Memory B cell (primary cell): ENCODE measurements at regions not wholly inside any gene's neighbourhood (a gene's known extent, or its start where the extent isn't known, plus 50 kb on each side); places are given as distances from the start of the nearest gene placed in this dataset.

ENCODE experiments used
- ATAC-seq: fragments of 150-1000 bp; cut with Tn5 transposase; 2 replicates; pipeline ENCODE4 v1.10.0; 2021; ENCODE audit warnings: low read depth, mild to moderate bottlenecking, moderate library complexity
- DNase-seq, 2 donors: peaks; one replicate each; pipeline ENCODE4 v3.0.0; 2022; ENCODE audit warnings: low spot score in 2 of 2
- H3K27ac Mint-ChIP-seq: one replicate; pipeline ENCODE4 v1.8.0; 2022; ENCODE audit warnings: mild to moderate bottlenecking, moderate library complexity, mixed read lengths
- H3K27me3 Mint-ChIP-seq: one replicate; pipeline ENCODE4 v1.8.0; 2022; ENCODE audit warnings: mixed read lengths
- H3K36me3 Mint-ChIP-seq: one replicate; pipeline ENCODE4 v1.8.0; 2022; ENCODE audit warnings: mild to moderate bottlenecking, mixed read lengths
- H3K4me1 Mint-ChIP-seq: one replicate; pipeline ENCODE4 v1.8.0; 2022; ENCODE audit warnings: mixed read lengths
- H3K4me3 Mint-ChIP-seq: one replicate; pipeline ENCODE4 v1.8.0; 2022; ENCODE audit warnings: mild to moderate bottlenecking, moderate library complexity, mixed read lengths
- H3K9me3 Mint-ChIP-seq: one replicate; pipeline ENCODE4 v1.8.0; 2022; ENCODE audit warnings: mixed read lengths

GRCh38 chr6:25078141-25078540 lies 142.4 kb upstream of the RIPOR2 start:
- Mint-ChIP-seq H3K27me3 (no peaks in the 10 kb centered on the region), H3K4me3 (no peak overlapping the region)
- ATAC-seq: no peak

GRCh38 chr6:25083784-25084507 lies 148.2 kb upstream of the RIPOR2 start:
- Mint-ChIP-seq H3K9me3 (no peaks in the 10 kb centered on the region), H3K4me3 (no peak overlapping the region), H3K4me1 (peaks cover 13% of the 10 kb centered on the region), H3K27me3 (no peaks in the 10 kb centered on the region), H3K36me3 (peaks cover 8% of the 10 kb centered on the region), H3K27ac (no peak overlapping the region)
- DNase-seq (no peak), ATAC-seq (no peak)

More at GRCh38 chr6:25078141-25078540, 142.4 kb upstream of the RIPOR2 start:
- no peak overlapping the region for H3K27ac Mint-ChIP-seq
- no peaks in the 10 kb centered on the region for H3K9me3 Mint-ChIP-seq
- H3K36me3 Mint-ChIP-seq: peaks cover 7% of the 10 kb centered on the region
- DNase-seq: no peak
- H3K4me1 Mint-ChIP-seq: peaks cover 8% of the 10 kb centered on the region

GRCh38 chr6:25084508-25084833 lies 148.7 kb upstream of the RIPOR2 start:
- ATAC-seq (no peak), DNase-seq (no peak)
- Mint-ChIP-seq H3K4me1 (peaks cover 15% of the 10 kb centered on the region), H3K36me3 (peaks cover 8% of the 10 kb centered on the region), H3K27me3 (no peaks in the 10 kb centered on the region), H3K9me3 (no peaks in the 10 kb centered on the region), H3K27ac (no peak overlapping the region), H3K4me3 (no peak overlapping the region)

DNA sequence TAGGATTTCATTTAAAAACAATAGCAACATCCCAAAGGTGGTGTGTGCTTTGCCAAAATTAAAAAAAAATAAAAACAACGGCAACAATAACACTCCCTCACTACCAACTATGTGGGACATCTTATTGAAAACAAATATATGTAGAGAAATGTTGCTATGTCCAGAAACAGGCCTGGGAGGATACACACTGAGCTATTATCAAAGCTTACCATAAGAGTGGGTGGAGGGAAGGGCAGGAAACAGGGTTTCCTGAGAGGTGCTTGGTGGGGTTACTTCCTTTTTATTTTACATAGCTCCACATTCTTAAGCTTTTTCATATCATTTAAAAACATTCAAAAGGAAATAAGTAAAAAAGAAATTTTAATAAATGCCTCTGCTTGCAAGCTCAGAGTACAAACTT lies 150.0 kb upstream of the RIPOR2 start:
- no peaks in the 10 kb centered on the region for H3K27me3 Mint-ChIP-seq
- DNase-seq (no peak), ATAC-seq (peak; percentile 97)
- peaks cover 15% of the 10 kb centered on the region for H3K4me1 Mint-ChIP-seq
- peak overlapping the region; percentile 46 for H3K4me3 Mint-ChIP-seq
- no peak overlapping the region for H3K27ac Mint-ChIP-seq
- H3K36me3 Mint-ChIP-seq: peaks cover 6% of the 10 kb centered on the region
- H3K9me3 Mint-ChIP-seq: no peaks in the 10 kb centered on the region

DNA sequence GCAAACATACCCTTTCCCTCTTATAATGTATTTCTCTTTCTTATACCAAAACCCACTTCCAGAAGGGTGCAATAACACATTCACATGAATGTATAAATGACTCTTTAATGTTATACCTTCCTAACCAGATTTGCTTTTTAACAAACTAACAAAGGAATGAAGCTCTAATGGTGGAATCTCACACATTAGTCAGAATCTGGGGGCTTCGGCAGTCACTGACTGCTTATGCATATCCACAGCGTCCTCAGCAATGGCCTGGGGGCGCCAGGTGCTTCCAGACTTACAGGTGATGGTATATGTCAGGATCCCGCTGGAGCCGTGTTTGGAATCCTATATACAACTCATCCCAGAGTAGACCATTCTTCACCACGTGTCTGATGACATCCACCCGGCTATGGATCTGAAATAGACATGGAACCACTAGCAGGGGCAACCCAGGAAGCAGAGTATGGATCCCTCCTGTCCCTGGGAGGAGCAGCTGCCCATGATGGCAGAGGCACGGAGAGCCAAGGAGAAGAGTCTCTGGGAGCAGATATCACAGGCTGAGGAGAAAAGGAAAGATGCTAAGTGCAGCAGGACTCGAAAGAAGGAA lies 150.8 kb upstream of the RIPOR2 start:
- Mint-ChIP-seq H3K4me1 (peaks cover 15% of the 10 kb centered on the region), H3K27ac (no peak overlapping the region), H3K9me3 (no peaks in the 10 kb centered on the region), H3K36me3 (peaks cover 5% of the 10 kb centered on the region), H3K4me3 (no peak overlapping the region), H3K27me3 (no peaks in the 10 kb centered on the region)
- no peak for ATAC-seq
- no peak for DNase-seq

DNA sequence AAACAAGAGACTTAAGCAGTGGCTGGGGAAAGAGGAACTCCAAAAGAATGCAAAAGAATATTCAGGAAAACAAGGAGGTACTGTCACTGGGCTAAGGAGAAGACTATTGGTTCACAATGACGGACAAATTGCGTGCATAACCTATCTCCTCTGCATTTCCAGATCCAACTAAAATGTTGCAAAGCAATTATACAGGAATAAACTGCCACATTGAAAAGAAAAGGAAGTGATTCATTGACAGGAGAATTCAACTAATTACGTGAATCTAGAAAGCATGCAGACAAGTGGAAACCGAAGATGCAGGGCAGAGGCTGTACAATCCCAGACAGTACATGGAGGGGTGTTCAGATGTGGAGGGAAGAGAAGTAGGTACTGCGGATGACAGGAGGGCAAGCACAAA lies 152.8 kb upstream of the RIPOR2 start:
- Mint-ChIP-seq H3K27ac (no peak overlapping the region), H3K36me3 (peaks cover 9% of the 10 kb centered on the region), H3K4me3 (no peak overlapping the region), H3K9me3 (no peaks in the 10 kb centered on the region), H3K27me3 (no peaks in the 10 kb centered on the region), H3K4me1 (peaks cover 9% of the 10 kb centered on the region)
- DNase-seq: no peak
- no peak for ATAC-seq

DNA sequence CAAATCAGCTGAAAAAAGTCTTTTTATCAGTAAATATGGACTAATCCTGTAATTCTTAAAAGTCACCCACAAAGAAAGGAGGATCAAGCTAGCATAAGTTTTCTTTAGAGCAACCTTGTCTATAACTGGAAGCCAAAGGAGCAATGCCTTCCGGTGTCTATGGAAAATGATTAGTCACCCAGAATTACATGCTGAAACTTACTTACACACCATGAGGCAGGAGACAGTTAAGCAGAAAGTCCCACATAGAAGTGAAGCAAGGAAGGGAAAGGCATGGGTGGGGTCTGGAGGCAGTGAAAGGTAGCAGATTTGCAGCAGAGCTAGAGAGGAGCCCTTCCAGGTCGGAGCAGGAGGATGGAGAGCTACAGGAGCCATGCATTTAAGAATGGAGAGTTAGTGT lies 153.7 kb upstream of the RIPOR2 start:
- Mint-ChIP-seq H3K27ac (no peak overlapping the region), H3K9me3 (no peaks in the 10 kb centered on the region), H3K27me3 (no peaks in the 10 kb centered on the region), H3K4me3 (no peak overlapping the region), H3K36me3 (peaks cover 7% of the 10 kb centered on the region), H3K4me1 (peaks cover 9% of the 10 kb centered on the region)
- ATAC-seq (no peak), DNase-seq (no peak)

DNA sequence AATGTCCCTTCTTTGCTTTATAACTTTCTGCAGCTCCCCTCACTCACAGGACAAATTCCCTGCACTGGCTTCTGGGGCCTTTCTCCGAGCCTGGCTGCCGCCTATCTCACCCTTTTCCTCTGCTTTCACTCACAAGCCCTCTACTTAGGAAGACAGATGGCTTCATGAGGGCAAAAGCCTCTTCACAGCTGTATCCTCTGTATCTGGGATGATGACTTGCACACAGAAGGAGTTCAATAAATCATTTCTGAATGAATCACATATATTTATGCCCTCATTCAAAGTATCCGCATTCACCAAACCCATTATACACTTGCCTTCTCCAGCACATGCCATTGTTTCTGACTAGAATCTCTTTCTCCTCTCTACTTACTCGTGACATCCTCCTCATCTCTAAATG lies 159.0 kb upstream of the RIPOR2 start:
- Mint-ChIP-seq H3K4me1 (peaks cover 5% of the 10 kb centered on the region), H3K36me3 (peaks cover 22% of the 10 kb centered on the region), H3K4me3 (no peak overlapping the region), H3K9me3 (no peaks in the 10 kb centered on the region), H3K27ac (no peak overlapping the region), H3K27me3 (no peaks in the 10 kb centered on the region)
- no peak for ATAC-seq
- no peak for DNase-seq

DNA sequence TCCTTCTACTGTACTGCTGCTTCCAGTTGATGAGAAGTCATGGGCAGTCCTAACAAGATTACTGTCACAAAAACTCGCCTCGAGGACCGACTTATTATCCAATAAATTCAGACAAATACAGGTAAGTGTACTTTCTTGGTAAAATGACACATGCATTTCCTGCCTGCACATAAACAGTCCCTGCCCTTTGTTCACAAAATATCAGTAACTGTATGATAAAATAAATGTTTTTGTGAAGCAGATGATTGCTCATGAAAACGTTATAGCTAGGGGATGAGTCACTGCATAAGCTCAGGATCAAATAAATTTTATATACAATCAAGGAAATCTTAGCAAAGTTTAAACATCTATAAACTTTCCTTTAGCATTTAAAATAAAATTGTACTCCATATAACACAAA lies 164.5 kb upstream of the RIPOR2 start:
- H3K9me3 Mint-ChIP-seq: no peaks in the 10 kb centered on the region
- no peak overlapping the region for H3K4me3 Mint-ChIP-seq
- H3K27me3 Mint-ChIP-seq: no peaks in the 10 kb centered on the region
- H3K4me1 Mint-ChIP-seq: peaks cover 5% of the 10 kb centered on the region
- DNase-seq: no peak
- no peak for ATAC-seq
- H3K27ac Mint-ChIP-seq: no peak overlapping the region
- H3K36me3 Mint-ChIP-seq: peaks cover 14% of the 10 kb centered on the region

DNA sequence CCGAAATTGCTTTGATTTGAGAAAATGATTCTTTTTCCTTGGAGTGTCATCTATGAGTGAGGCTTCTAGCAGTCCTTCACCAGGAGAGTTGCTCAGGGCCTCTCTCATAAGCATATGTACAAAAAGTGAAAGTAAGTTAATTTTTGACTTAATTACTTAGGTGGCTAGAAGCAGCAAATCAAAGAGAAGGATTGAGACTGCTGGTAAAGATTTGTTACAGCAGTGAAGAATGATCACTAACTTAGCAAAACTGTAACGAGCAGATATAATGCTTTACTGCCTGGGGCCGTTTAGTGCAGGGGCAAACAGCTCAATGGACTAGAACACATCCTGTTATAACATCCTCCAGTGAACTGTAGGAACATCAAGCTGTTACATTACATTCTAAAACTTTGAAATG lies 167.8 kb upstream of the RIPOR2 start:
- no peaks in the 10 kb centered on the region for H3K27me3 Mint-ChIP-seq
- H3K27ac Mint-ChIP-seq: no peak overlapping the region
- DNase-seq: no peak
- H3K4me1 Mint-ChIP-seq: peaks cover 20% of the 10 kb centered on the region
- H3K4me3 Mint-ChIP-seq: no peak overlapping the region
- peaks cover 34% of the 10 kb centered on the region for H3K36me3 Mint-ChIP-seq
- no peak for ATAC-seq
- H3K9me3 Mint-ChIP-seq: no peaks in the 10 kb centered on the region

DNA sequence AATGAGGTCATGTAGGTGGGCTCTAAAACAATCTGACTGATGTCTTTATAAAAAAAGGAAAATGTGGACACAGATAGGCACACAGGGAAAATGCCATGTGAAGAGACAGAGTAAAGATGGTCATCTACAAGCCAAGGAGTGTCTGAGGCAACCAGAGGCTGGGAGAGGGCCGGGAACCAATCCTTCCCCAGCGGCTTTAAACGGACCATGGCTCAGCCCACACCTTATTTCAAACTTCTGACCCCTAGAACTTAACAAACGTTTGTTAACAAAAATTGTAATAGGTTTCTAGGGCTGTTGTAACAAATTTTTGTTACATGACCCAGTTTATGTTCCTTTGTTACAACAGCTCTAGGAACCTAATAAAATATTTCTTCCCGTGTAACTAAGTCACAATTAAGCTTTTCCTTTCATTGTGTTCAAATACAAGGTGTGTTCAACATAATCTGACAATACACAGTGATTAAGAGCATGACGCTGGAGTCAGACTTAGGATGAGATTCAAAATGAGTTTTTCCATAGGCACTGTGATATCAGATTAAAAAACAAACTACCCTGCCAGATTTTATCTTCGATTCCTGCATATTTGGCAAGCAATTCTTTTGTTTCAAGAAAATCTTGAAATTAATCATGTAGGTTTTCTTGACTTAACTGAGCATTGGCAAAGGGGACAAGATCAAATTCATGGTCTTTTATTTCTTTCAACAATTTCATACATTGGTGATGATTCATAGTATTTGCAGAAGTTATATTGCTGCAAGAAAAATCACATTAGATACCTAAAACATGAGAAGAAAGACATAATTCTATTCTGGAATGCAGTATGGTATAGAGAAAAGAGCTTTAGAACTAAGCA lies 169.5 kb upstream of the RIPOR2 start:
- H3K27ac Mint-ChIP-seq: no peak overlapping the region
- H3K36me3 Mint-ChIP-seq: peaks cover 38% of the 10 kb centered on the region
- DNase-seq: no peak

GRCh38 chr6:25107218-25107617 lies 171.5 kb upstream of the RIPOR2 start:
- Mint-ChIP-seq H3K4me1 (peaks cover 18% of the 10 kb centered on the region), H3K27ac (no peak overlapping the region), H3K4me3 (no peak overlapping the region), H3K9me3 (no peaks in the 10 kb centered on the region), H3K27me3 (no peaks in the 10 kb centered on the region), H3K36me3 (peaks cover 39% of the 10 kb centered on the region)
- no peak for DNase-seq
- no peak for ATAC-seq

More for the DNA sequence above, 169.5 kb upstream of the RIPOR2 start:
- H3K9me3 Mint-ChIP-seq: no peaks in the 10 kb centered on the region
- H3K27me3 Mint-ChIP-seq: no peaks in the 10 kb centered on the region
- no peak for ATAC-seq
- H3K4me1 Mint-ChIP-seq: peaks cover 18% of the 10 kb centered on the region
- H3K4me3 Mint-ChIP-seq: no peak overlapping the region

DNA sequence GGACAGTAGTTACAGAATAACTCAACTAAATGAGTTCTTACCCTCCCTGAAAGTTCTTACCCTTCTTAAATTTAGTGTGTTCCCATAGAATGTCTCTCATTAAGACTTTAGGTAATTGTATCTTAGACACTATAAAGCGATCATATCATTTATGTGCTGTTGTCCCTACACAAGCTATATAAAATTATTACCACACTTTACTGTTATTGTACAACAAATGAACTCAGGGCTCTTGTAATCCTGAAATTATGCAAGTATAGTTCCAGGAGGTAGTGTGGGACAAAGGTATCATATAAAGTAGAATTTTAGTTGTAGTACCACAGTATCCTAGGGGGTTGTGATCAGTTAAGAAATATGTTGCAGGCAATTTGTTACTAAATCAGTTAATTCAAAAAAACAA lies 167.4 kb upstream of the CARMIL1 start:
- no peaks in the 10 kb centered on the region for H3K27me3 Mint-ChIP-seq
- peaks cover 44% of the 10 kb centered on the region for H3K36me3 Mint-ChIP-seq
- ATAC-seq: no peak
- no peak overlapping the region for H3K4me3 Mint-ChIP-seq
- DNase-seq: no peak
- no peak overlapping the region for H3K27ac Mint-ChIP-seq
- H3K4me1 Mint-ChIP-seq: peaks cover 18% of the 10 kb centered on the region
- H3K9me3 Mint-ChIP-seq: no peaks in the 10 kb centered on the region

GRCh38 chr6:25112322-25112773 lies 166.8 kb upstream of the CARMIL1 start:
- ATAC-seq: no peak
- Mint-ChIP-seq H3K9me3 (no peaks in the 10 kb centered on the region), H3K4me1 (peaks cover 14% of the 10 kb centered on the region), H3K27me3 (no peaks in the 10 kb centered on the region), H3K4me3 (no peak overlapping the region), H3K27ac (no peak overlapping the region), H3K36me3 (peaks cover 39% of the 10 kb centered on the region)
- no peak for DNase-seq
